ENCODE measurements at regions not wholly inside any gene's neighbourhood (a gene's known extent, or its start where the extent isn't known, plus 50 kb on each side); places are given as distances from the start of the nearest gene placed in this dataset.

DNA sequence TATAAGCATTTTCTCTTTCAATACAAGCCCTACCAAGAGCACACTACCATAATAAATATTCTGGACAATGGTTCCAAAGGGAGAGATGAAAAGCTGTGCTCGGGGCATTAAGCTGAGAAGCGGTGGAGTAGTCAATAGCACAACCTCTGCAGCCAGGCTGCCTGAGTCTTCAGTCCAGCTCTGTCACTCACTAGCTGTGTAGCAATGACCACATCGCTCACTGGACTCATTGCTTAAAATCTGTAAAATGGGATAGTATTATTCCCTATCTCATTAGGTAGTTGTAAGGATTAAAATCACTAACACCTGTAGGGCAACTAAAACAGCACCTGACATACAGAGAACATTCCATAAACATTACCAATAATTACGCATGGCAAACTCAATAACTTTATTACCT is 199.9 kb upstream of the KLF14 start:
- TF ChIP-seq TCF7L2 (IDR thresholded peaks at IDR 0.05; ENCODE audit: borderline replicate concordance, extremely low read depth, insufficient read depth, insufficient read length) (no peak), POLR2A (IDR thresholded peaks at IDR 0.05; ENCODE audit: borderline replicate concordance, extremely low read depth, insufficient read depth, insufficient read length) (no peak)
